IMR-90 (cell line): ENCODE measurements at regions not wholly inside any gene's neighbourhood (a gene's known extent, or its start where the extent isn't known, plus 50 kb on each side); places are given as distances from the start of the nearest gene placed in this dataset.

Experiments used
- ATAC-seq: fragments of 200-7000 bp; cut with Tn5 transposase; 2 replicates; pipeline ENCODE4 v1.9.1; 2020; ENCODE audit warnings: low read depth, mild to moderate bottlenecking, moderate library complexity
- BruUV-seq: library from RNA; stranded (reverse); fragments of 400-500 nt; replicated peaks from 2 replicates; lab custom pipeline; 2021; lab: Mats Ljungman, UMichigan
- CTCF ChIA-PET: fragments of 300-600 bp; formaldehyde crosslinking; extraction: SDS; loops from one replicate; lab custom pipeline; 2021; ENCODE audit warnings: antibody characterized with exemption; lab: Yijun Ruan, JAX
- POLR2A ChIA-PET: fragments of 300-600 bp; sonication (Branson Sonifier 250); formaldehyde crosslinking; loops from one replicate; lab custom pipeline; 2022; ENCODE audit warnings: antibody characterized with exemption; ENCODE audit not compliant: unreplicated experiment; lab: Charles Lee
- DNase-seq: peaks from one replicate; pipeline ENCODE4 v3.0.0; 2013
- H2AFZ ChIP-seq: replicated peaks from 2 replicates; pipeline ENCODE3; 2013; ENCODE audit warnings: low read length, mild to moderate bottlenecking; ENCODE audit not compliant: poor library complexity
- H2AK5ac ChIP-seq: 2 replicates; pipeline ENCODE4 v1.6.1; 2013; ENCODE audit warnings: low read depth, low read length, inconsistent platforms
- H2AK9ac ChIP-seq: replicated peaks from 2 replicates; pipeline ENCODE3; 2013; ENCODE audit warnings: mild to moderate bottlenecking, low read depth, low read length, moderate library complexity; ENCODE audit not compliant: poor library complexity
- H2BK120ac ChIP-seq: 2 replicates; pipeline ENCODE4 v1.6.1; 2013; ENCODE audit warnings: low read depth, low read length, inconsistent platforms
- H2BK15ac ChIP-seq: 3 replicates; pipeline ENCODE4 v1.6.1; 2013; ENCODE audit warnings: low read depth, low read length, inconsistent platforms
- H2BK20ac ChIP-seq: 2 replicates; pipeline ENCODE4 v1.6.1; 2013; ENCODE audit warnings: low read depth, mild to moderate bottlenecking, inconsistent platforms, low read length, moderate library complexity
- H2BK5ac ChIP-seq: 2 replicates; pipeline ENCODE4 v1.6.1; 2013; ENCODE audit warnings: mild to moderate bottlenecking, low read depth, low read length, inconsistent platforms; ENCODE audit not compliant: poor library complexity, severe bottlenecking
- H3K14ac ChIP-seq: replicated peaks from 2 replicates; pipeline ENCODE4 v1.6.1; 2013; ENCODE audit warnings: low read depth, low read length, inconsistent platforms
- H3K18ac ChIP-seq: 2 replicates; pipeline ENCODE4 v1.6.1; 2013; ENCODE audit warnings: low read depth, low read length, control low read depth
- H3K23ac ChIP-seq: 2 replicates; pipeline ENCODE4 v1.6.1; 2013; ENCODE audit warnings: low read depth, low read length, inconsistent platforms
- H3K27ac ChIP-seq: 2 replicates; pipeline ENCODE4 v1.5.1; 2013; ENCODE audit warnings: mild to moderate bottlenecking, control low read depth, low read length; ENCODE audit not compliant: insufficient read depth
- H3K27me3 ChIP-seq: 2 replicates; pipeline ENCODE4 v1.6.1; 2013; ENCODE audit warnings: low read length; ENCODE audit not compliant: control insufficient read depth, insufficient read depth
- H3K36me3 ChIP-seq: 2 replicates; pipeline ENCODE4 v1.6.1; 2013; ENCODE audit warnings: low read length, mixed read lengths; ENCODE audit not compliant: control insufficient read depth, insufficient read depth
- H3K4ac ChIP-seq: 2 replicates; pipeline ENCODE4 v1.6.1; 2013; ENCODE audit warnings: low read depth, low read length, inconsistent platforms
- H3K4me1 ChIP-seq: 2 replicates; pipeline ENCODE4 v1.6.1; 2013; ENCODE audit warnings: low read length, mixed read lengths; ENCODE audit not compliant: control insufficient read depth, insufficient read depth
- H3K4me2 ChIP-seq: 2 replicates; pipeline ENCODE4 v1.6.1; 2013; ENCODE audit warnings: low read depth, mild to moderate bottlenecking, control low read depth, low read length, moderate library complexity
- H3K4me3 ChIP-seq: 2 replicates; pipeline ENCODE4 v1.5.1; 2013; ENCODE audit warnings: low read depth, mild to moderate bottlenecking, control low read depth, low read length, moderate library complexity; ENCODE audit not compliant: insufficient read depth
- H3K56ac ChIP-seq: 2 replicates; pipeline ENCODE4 v1.6.1; 2013; ENCODE audit warnings: low read length, inconsistent platforms; ENCODE audit not compliant: insufficient read depth; ENCODE audit errors: extremely low read depth
- H3K79me1 ChIP-seq, 2 experiments: 2 replicates each; pipeline ENCODE4 v1.6.1; 2013; ENCODE audit warnings: low read length in 2 of 2, inconsistent platforms in 1 of 2, low read depth in 1 of 2
- H3K9ac ChIP-seq: 2 replicates; pipeline ENCODE4 v1.6.1; 2013; ENCODE audit warnings: low read depth, low read length, control low read depth
- H3K9me1 ChIP-seq: 2 replicates; pipeline ENCODE4 v1.6.1; 2013; ENCODE audit warnings: low read length, inconsistent platforms; ENCODE audit not compliant: insufficient read depth
- H3K9me3 ChIP-seq: 2 replicates; pipeline ENCODE4 v1.6.1; 2013; ENCODE audit warnings: low read length; ENCODE audit not compliant: control insufficient read depth, insufficient read depth
- H4K20me1 ChIP-seq: 2 replicates; pipeline ENCODE4 v1.6.1; 2013; ENCODE audit warnings: low read length, inconsistent platforms; ENCODE audit not compliant: insufficient read depth
- H4K5ac ChIP-seq: 2 replicates; pipeline ENCODE4 v1.6.1; 2013; ENCODE audit warnings: mild to moderate bottlenecking, low read depth, low read length, control low read depth
- H4K8ac ChIP-seq, 2 experiments: 2 replicates each; pipeline ENCODE4 v1.6.1; 2013; ENCODE audit warnings: low read depth in 2 of 2, low read length in 2 of 2, control low read depth in 1 of 2, inconsistent platforms in 1 of 2
- H4K91ac ChIP-seq: 2 replicates; pipeline ENCODE4 v1.6.1; 2013; ENCODE audit warnings: low read depth, low read length, inconsistent platforms; ENCODE audit not compliant: insufficient read depth
- BHLHE40 ChIP-seq: fragments of 150-350 bp; IDR thresholded peaks from 2 replicates; pipeline ENCODE4 v1.6.1; 2016; ENCODE audit warnings: mild to moderate bottlenecking, low read depth, low read length
- CEBPB ChIP-seq: IDR thresholded peaks from 2 replicates; pipeline ENCODE4 v1.6.1; 2012; ENCODE audit warnings: low read depth, low read length, improper control_type of control experiment
- CHD1 ChIP-seq: IDR thresholded peaks from 2 replicates; pipeline ENCODE4 v1.6.1; 2012; ENCODE audit warnings: low read depth, low read length, improper control_type of control experiment
- FOS ChIP-seq: fragments of 150-350 bp; IDR thresholded peaks from 2 replicates; pipeline ENCODE4 v1.6.1; 2016; ENCODE audit warnings: low read depth, low read length
- NFE2L2 ChIP-seq: fragments of 150-350 bp; IDR thresholded peaks from 2 replicates; pipeline ENCODE4 v1.6.1; 2016; ENCODE audit warnings: low read depth, mild to moderate bottlenecking, low read length
- POLR2A ChIP-seq: IDR thresholded peaks from 2 replicates; pipeline ENCODE4 v1.6.1; 2012; ENCODE audit warnings: mild to moderate bottlenecking, low read depth, low read length
- RAD21 ChIP-seq: IDR thresholded peaks from 2 replicates; pipeline ENCODE4 v1.6.1; 2012; ENCODE audit warnings: low read length, improper control_type of control experiment
- RCOR1 ChIP-seq: IDR thresholded peaks from 2 replicates; pipeline ENCODE4 v1.6.1; 2012; ENCODE audit warnings: mild to moderate bottlenecking, low read length, improper control_type of control experiment; ENCODE audit not compliant: insufficient replicate concordance
- RFX5 ChIP-seq: IDR thresholded peaks from 2 replicates; pipeline ENCODE4 v1.8.0; 2012; ENCODE audit warnings: low read depth, mild to moderate bottlenecking, low read length, moderate library complexity
- SMC3 ChIP-seq: fragments of 150-350 bp; IDR thresholded peaks from 2 replicates; pipeline ENCODE4 v1.6.1; 2016; ENCODE audit warnings: low read depth, mild to moderate bottlenecking, antibody characterized with exemption, low read length, moderate library complexity
- USF2 ChIP-seq: fragments of 150-350 bp; IDR thresholded peaks from 2 replicates; pipeline ENCODE4 v1.6.1; 2017; ENCODE audit warnings: mild to moderate bottlenecking, antibody characterized with exemption, low read length, low read depth
- WGBS, 2 experiments: methylation state at CpG; one replicate each; pipeline versions ENCODE4 v1.1.5 to v1.1.7; 2013; ENCODE audit warnings: missing lambda C conversion rate in 2 of 2; ENCODE audit not compliant: insufficient read length in 1 of 2; ENCODE audit errors: extremely low coverage in 2 of 2; 5-methylcytosine and 5-hydroxymethylcytosine counted together
- dilution Hi-C: fragments of 300-500 bp; cut with HindIII; formaldehyde crosslinking; loops from one replicate; pipeline ENCODE4 v1.14.3; 2018; ENCODE audit warnings: low sequenced_read_pairs; ENCODE audit not compliant: unreplicated experiment
- in situ Hi-C: fragments of 300-500 bp; cut with MboI; formaldehyde crosslinking; loops from 3 replicates; pipeline ENCODE4 v1.14.3; 2019; ENCODE audit warnings: low sequenced_read_pairs, inconsistent platforms, mixed read lengths
- intact Hi-C: fragments of 100-400 bp; cut with micrococcal nuclease; formaldehyde crosslinking; loops from 2 replicates; pipeline ENCODE4 v1.10.0; 2022

DNA sequence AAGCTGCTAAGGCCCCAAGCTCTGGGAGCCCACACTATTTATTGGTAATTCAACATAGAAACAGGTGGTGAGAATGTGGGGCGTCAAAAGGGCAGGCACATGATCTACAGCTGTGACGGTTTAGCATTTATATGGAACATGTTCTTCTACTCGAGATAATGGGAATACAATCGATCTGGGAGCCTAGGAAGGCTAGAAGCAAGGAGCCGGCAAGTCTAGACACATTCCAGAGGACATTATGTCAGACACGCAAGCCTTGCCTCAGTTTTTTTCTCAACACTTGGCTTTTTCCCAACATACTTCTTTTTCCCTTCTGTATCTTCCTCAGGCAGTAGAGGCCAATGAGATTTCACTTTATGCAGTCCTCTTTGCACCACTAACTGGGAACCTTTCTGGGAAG is 315.7 kb upstream of the SLITRK5 start:
- H4K91ac ChIP-seq, result no peak overlapping the region
- H2AK9ac ChIP-seq, result no peak overlapping the region
- H3K36me3 ChIP-seq, result no peaks in the 10 kb centered on the region
- no peak overlapping the region for H4K8ac ChIP-seq
- CTCF ChIA-PET, result no interaction called here
- no peak overlapping the region for H3K14ac ChIP-seq
- no peak overlapping the region for H2BK15ac ChIP-seq
- no peaks in the 10 kb centered on the region for H3K79me1 ChIP-seq
- H3K9me1 ChIP-seq, result no peaks in the 10 kb centered on the region
- no peak overlapping the region for H2BK5ac ChIP-seq
- no peak overlapping the region for H2AK5ac ChIP-seq
- H3K4me3 ChIP-seq, result no peak overlapping the region
- POLR2A ChIA-PET, result no interaction called here
- H3K9ac ChIP-seq, result no peak overlapping the region
- H3K27me3 ChIP-seq, result no peaks in the 10 kb centered on the region
- dilution Hi-C loops, result no loop called here
- H3K56ac ChIP-seq, result no peak overlapping the region
- no peaks in the 10 kb centered on the region for H3K4me1 ChIP-seq
- no peak overlapping the region for H2BK20ac ChIP-seq
- intact Hi-C loops, result no loop called here
- H4K5ac ChIP-seq, result no peak overlapping the region
- WGBS, 2 experiments, result no CpG with 5 or more reads among the region's 6 CpGs
- no peak overlapping the region for H3K4me2 ChIP-seq
- in situ Hi-C loops, result no loop called here
- no peak for TF ChIP-seq BHLHE40
- TF ChIP-seq POLR2A, result no peak
- no peak for TF ChIP-seq NFE2L2
- no peak for TF ChIP-seq RCOR1
- no peak for TF ChIP-seq SMC3
- no peak for TF ChIP-seq RFX5
- no peak for TF ChIP-seq CEBPB
- no peak for TF ChIP-seq FOS
- TF ChIP-seq USF2, result no peak
- TF ChIP-seq RAD21, result no peak
- TF ChIP-seq CHD1, result no peak
- no TSS peak for BruUV-seq
- no peak overlapping the region for H3K4ac ChIP-seq
- H3K18ac ChIP-seq, result no peak overlapping the region
- no peaks in the 10 kb centered on the region for H4K20me1 ChIP-seq
- H3K9me3 ChIP-seq, result peaks cover 3% of the 10 kb centered on the region
- DNase-seq, result no peak
- no peak for ATAC-seq
- H2AFZ ChIP-seq, result no peak overlapping the region
- no peak overlapping the region for H3K23ac ChIP-seq
- H2BK120ac ChIP-seq, result no peak overlapping the region
- no peak overlapping the region for H3K27ac ChIP-seq
